ENCODE measurements at regions not wholly inside any gene's neighbourhood (a gene's known extent, or its start where the extent isn't known, plus 50 kb on each side); places are given as distances from the start of the nearest gene placed in this dataset.

- DNase-seq: no peak
Measured at GRCh38 chrX:40484408-40485091, 96.2 kb upstream of the ATP6AP2 start.

- no peak for DNase-seq
Measured at GRCh38 chrX:40483502-40483901, 97.3 kb upstream of the ATP6AP2 start.

DNA sequence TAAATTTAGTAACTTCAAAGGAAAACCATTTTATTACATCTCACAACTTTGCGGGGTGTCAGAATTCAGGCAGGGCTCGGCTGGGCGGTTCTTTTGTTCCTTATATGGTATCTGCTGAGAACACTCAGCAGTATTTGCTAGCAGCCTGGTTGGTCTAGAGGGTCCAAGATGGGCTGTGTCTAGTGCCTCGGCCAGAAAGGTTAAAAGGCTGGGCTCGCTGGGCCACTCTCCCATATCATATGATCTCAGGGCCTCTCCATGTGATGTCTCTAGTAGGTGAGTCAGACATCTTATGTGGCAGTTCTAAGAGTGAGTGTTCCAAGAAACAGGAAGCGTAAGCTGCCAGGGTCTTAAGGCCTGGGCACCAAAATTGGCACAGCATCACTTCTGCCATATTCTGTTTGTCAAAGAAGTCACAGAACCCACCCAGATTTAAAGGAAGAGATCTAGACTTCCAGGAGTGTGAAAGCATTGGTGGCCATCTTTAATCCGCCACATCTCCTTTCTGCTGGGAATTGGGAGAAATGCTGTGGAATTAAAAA is 100.9 kb upstream of the ATP6AP2 start:
- DNase-seq: no peak

DNA sequence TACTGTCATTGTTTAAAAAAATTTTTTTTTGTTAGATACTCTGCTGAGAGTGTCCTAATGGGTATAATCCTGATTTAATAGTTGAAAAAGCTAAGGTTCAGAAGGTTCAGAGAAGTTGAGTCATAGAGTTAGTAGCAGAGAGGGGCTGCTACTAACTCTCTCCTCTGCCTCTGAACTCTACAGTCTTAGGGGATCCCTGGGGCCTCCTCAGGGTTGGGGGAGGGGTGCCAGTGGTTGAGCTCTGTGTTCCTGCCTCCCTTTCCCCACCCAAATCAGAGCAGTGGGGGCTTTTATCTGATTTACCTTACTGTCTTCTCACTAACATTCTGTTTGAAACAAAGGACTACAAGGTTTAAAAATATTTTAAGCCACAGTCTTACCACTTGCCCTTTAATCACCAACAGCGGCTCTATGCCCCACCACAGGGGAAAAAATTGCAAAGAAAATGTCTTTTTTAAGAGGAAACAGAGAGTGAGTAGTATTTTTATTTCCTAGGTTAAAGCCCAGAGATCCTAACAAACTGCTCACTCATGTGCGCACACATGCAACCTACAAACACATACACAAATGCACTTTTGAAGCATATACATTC is 102.2 kb upstream of the ATP6AP2 start:
- DNase-seq: no peak

- DNase-seq: no peak
Measured at GRCh38 chrX:40476958-40477357, 103.8 kb upstream of the ATP6AP2 start.

- no peak for DNase-seq
Measured at GRCh38 chrX:40474645-40475044, 106.1 kb upstream of the ATP6AP2 start.

- no peak for DNase-seq
Measured at GRCh38 chrX:40474205-40474626, 106.6 kb upstream of the ATP6AP2 start.

- no peak for DNase-seq
Measured at GRCh38 chrX:40473460-40474204, 107.1 kb upstream of the ATP6AP2 start.

DNA sequence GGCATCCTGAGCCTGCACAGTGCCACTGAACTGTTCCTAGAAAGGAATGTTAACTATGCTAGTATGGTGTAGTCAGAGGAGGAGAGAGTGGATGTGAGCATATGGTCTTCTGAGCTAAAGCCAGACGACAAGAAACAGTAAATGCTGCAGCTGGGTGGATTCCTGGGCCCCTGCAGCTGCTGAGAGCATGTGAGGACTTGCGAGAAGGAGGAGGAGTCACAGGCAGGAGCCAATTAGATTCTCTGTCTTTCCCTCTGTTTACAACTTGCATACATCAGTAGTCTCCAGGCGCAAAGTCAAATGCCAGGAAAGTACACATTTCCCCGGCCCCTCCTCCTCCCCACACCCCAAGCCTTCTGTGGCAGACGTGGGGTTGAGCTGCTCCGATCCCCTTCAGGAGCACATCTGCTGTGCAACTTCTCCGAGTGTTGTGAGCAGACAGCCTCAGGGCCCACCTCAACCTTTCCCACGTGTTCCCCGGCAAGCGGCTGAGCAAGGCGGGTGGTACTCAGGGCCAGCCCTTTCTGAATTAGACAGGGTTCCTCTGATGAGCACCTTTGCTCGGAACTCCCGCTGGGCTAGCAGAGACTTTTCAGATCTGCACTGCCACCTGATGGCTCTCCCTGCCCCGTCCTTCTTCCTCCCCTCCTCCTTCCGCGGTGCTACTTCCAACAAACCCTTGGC is 108.7 kb upstream of the ATP6AP2 start:
- peak; percentile 88 for DNase-seq

- DNase-seq: no peak
Measured at GRCh38 chrX:40470830-40471429, 109.8 kb upstream of the ATP6AP2 start.

GRCh38 chrX:40469316-40469715 is 111.5 kb upstream of the ATP6AP2 start:
- DNase-seq: no peak

- DNase-seq: peak; percentile 67
Measured at GRCh38 chrX:40468033-40468846, 112.5 kb upstream of the ATP6AP2 start.

GRCh38 chrX:40467454-40467853 is 113.3 kb upstream of the ATP6AP2 start:
- DNase-seq: no peak

GRCh38 chrX:40465735-40466551 is 114.8 kb upstream of the ATP6AP2 start:
- DNase-seq: no peak

DNA sequence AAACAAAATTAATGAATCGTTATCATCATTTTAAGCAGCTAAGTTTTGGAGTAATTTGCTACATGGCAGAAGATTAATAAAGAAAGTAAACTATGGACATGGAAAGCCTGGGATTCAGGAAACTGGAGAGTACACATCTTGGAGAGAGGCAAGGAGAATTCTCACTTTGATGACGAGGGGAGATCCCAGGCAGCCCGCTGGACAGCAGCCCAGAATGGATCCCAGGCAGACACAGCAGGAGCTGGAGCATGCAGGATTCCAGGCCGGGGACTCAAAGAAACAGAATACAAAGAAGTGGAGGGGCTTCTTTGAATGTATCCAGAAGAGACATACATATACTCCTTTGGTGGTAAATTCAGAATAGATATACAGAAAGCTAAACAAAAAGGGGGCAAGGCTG is 118.0 kb upstream of the ATP6AP2 start:
- no peak for DNase-seq

DNA sequence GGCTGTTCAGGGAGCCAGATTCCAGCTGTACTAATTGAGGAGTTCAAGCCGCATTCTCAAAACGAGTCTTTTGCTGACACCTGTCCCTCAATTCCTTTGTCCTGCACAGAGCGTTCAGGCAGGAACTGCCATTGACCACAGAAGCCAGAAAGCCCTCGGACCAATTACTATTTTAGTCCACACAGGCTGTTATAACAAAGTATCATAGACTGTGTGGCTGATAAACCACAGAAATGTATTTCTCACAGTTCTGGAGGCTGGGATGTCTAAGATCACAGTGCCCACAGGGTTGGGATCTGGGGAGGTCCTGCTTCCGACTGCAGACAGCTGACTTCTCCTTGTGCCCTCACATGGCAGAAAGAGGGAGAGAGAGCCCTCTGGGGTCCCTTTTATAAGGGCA is 119.8 kb upstream of the ATP6AP2 start:
- no peak for DNase-seq

DNA sequence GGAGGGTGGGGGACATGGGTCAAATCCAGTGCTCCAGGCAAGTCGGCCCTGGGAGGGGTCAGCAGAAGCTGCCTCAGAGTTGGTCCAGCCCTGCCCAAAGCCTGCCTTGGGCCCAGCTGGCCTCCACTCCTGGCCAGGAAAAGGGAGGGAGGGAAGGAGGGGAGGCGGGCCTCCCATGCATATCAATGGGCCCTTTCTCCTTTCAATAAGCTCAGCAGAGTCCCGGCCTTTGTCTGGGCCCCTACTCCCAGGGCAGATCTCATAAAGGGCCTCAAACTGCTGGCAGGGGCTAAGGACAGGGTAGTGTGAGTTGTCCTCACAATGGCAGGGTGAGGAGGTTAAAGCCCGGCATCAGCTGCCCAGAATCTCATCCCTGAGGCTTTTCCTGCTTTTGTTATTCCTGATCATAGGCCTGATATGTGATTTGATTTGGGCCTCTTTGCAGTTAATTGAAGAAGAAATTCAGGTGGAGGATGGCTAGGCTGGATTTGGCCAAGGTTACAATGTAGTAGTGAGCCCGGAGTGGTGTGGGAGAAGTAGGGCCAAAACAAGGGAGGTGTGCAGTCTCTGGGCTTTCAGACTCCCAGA is 121.1 kb upstream of the ATP6AP2 start:
- no peak for DNase-seq

DNA sequence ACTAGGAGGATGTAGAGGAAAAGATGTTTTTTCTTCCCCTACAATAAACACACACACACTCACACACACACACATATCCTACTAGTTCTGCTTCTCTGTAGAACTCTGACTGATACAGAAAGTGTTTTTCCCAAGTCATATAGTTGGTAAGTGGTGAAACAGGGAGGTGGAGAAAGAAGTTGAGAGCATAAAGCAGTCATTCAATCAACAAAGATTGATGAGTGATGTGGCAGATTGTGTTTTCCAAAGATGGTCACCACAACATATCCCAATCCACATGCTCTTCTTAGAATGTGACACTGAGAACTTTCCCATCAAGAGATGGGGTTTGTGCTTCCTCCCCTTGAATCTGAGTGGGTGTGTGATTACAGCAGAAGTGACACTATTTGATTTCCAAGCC is 123.4 kb upstream of the ATP6AP2 start:
- DNase-seq: no peak

- no peak for DNase-seq
Measured at GRCh38 chrX:40452031-40452430, 128.7 kb upstream of the ATP6AP2 start.

DNA sequence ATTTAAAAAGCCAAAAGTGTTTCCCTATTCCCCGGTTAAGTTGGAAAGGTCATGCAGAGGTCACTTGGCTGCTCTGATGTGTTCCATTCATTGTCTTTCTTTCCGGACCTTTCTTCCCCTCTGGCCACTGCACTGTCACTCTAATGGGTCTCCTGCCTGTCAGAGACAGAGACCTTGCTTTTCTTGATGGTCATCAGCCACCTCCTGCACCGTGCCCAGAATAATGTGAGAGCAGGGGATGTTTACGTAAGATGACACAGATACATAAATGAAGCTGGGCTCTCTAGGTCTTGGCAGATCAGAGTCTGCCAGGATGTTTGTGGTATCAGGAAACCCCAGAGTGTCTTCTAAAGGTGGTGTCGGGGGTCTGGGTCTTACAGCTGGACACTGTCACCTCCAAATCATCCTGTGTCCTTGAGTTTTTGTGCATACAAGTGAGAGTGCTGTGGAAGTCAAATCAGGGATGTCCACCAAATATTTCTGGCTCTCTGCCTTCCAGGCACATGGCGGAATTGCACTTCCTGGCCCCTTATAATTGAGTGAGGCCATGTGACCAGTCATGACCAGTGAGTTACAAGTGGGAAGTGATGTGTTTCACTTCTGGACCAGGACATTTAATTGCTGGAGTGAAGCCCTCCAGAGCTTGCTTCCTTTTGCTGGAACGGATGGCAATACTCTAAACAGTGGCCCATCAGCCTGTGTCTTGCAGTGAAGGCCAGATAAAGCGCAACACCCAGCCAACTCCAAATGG is 130.6 kb upstream of the ATP6AP2 start:
- DNase-seq: no peak

Data from NCI-H1417 treated with DMSO at 0.1 percent for 48 hours (cell line).